HEK293T (cell line): ENCODE measurements at regions not wholly inside any gene's neighbourhood (a gene's known extent, or its start where the extent isn't known, plus 50 kb on each side); places are given as distances from the start of the nearest gene placed in this dataset.

ENCODE experiments used
- CTBP1 ChIP-seq: fragments of 450-650 bp; IDR thresholded peaks from 2 replicates; pipeline ENCODE4 v1.6.1; 2016; ENCODE audit warnings: borderline replicate concordance
- ELF4 ChIP-seq: fragments of 450-650 bp; IDR thresholded peaks from 2 replicates; pipeline ENCODE4 v1.6.1; 2017; ENCODE audit warnings: antibody characterized with exemption
- SUZ12 ChIP-seq: fragments of 450-650 bp; IDR thresholded peaks from 2 replicates; pipeline ENCODE4 v1.6.1; 2016; ENCODE audit warnings: mild to moderate bottlenecking
- TARDBP ChIP-seq: fragments of 450-650 bp; IDR thresholded peaks from 2 replicates; pipeline ENCODE4 v1.6.1; 2016

GRCh38 chr16:86761111-86762031, 183.0 kb downstream of the FOXL1 start:
- TF ChIP-seq SUZ12 = no peak
- TF ChIP-seq CTBP1 = no peak
- no peak for TF ChIP-seq TARDBP
- TF ChIP-seq ELF4 = no peak
